DOHH2 (cell line): ENCODE measurements at regions not wholly inside any gene's neighbourhood (a gene's known extent, or its start where the extent isn't known, plus 50 kb on each side); places are given as distances from the start of the nearest gene placed in this dataset.
A peak's percentile ranks its signal among the peaks of the same experiment; 100 is the strongest.

Source experiments
- H3F3A ChIP-seq: fragments of 200-600 bp; sonication (generic), shearing (Covaris generic); 2 replicates; pipeline ENCODE4 v1.6.0; 2016; ENCODE audit warnings: antibody characterized with exemption, mild to moderate bottlenecking; ENCODE audit not compliant: control insufficient read depth, insufficient read depth
- H3K27ac ChIP-seq: fragments of 200-600 bp; sonication (generic); 2 replicates; pipeline ENCODE4 v1.5.1; 2014; ENCODE audit warnings: low read depth, mild to moderate bottlenecking, low read length, moderate library complexity
- H3K27me3 ChIP-seq: fragments of 200-600 bp; sonication (generic); 2 replicates; pipeline ENCODE4 v1.6.1; 2014; ENCODE audit warnings: mild to moderate bottlenecking, low read length, mixed read lengths; ENCODE audit not compliant: control insufficient read depth
- H3K36me3 ChIP-seq: fragments of 200-600 bp; sonication (generic); 2 replicates; pipeline ENCODE4 v1.6.1; 2014; ENCODE audit warnings: mild to moderate bottlenecking, low read length, moderate library complexity, mixed read lengths; ENCODE audit not compliant: control insufficient read depth
- H3K4me1 ChIP-seq: fragments of 200-600 bp; sonication (generic); 2 replicates; pipeline ENCODE4 v1.6.1; 2014; ENCODE audit warnings: mild to moderate bottlenecking, low read length, mixed read lengths; ENCODE audit not compliant: control insufficient read depth
- H3K4me2 ChIP-seq: fragments of 200-600 bp; sonication (generic); 2 replicates; pipeline ENCODE4 v1.6.0; 2014; ENCODE audit warnings: mild to moderate bottlenecking, low read length, moderate library complexity
- H3K4me3 ChIP-seq: fragments of 200-600 bp; sonication (generic); 2 replicates; pipeline ENCODE4 v1.5.1; 2014; ENCODE audit warnings: mild to moderate bottlenecking, low read length, mixed read lengths
- H3K79me2 ChIP-seq: fragments of 200-600 bp; sonication (generic); 2 replicates; pipeline ENCODE4 v1.6.1; 2014; ENCODE audit warnings: mild to moderate bottlenecking, low read length, mixed read lengths; ENCODE audit not compliant: control insufficient read depth
- H3K9me2 ChIP-seq: fragments of 200-600 bp; sonication (generic); replicated peaks from 2 replicates; pipeline ENCODE4 v1.6.1; 2014; ENCODE audit warnings: mild to moderate bottlenecking, low read length, mixed read lengths; ENCODE audit not compliant: control insufficient read depth
- H3K9me3 ChIP-seq: fragments of 200-600 bp; sonication (generic); 2 replicates; pipeline ENCODE4 v1.6.1; 2014; ENCODE audit warnings: antibody characterized with exemption, low read length, mixed read lengths; ENCODE audit not compliant: control insufficient read depth, insufficient read depth
- H4K20me1 ChIP-seq: fragments of 200-600 bp; sonication (generic); 2 replicates; pipeline ENCODE4 v1.6.0; 2014; ENCODE audit warnings: low read depth, mild to moderate bottlenecking, antibody characterized with exemption, low read length, moderate library complexity; ENCODE audit not compliant: control insufficient read depth, insufficient read depth
- CTCF ChIP-seq: fragments of 200-600 bp; sonication (generic); IDR thresholded peaks from one replicate; pipeline ENCODE4 v1.5.1; 2014; ENCODE audit warnings: antibody characterized with exemption, mild to moderate bottlenecking, low read depth, low read length; ENCODE audit not compliant: poor library complexity, severe bottlenecking
- EZH2phosphoT487 ChIP-seq: fragments of 200-600 bp; sonication (generic); IDR thresholded peaks from 2 replicates; pipeline ENCODE4 v1.6.1; 2017; ENCODE audit warnings: borderline replicate concordance, mild to moderate bottlenecking, antibody characterized with exemption, low read length, moderate library complexity, mixed read lengths

- H3K4me3 ChIP-seq: no peak overlapping the region
- H3K4me2 ChIP-seq: no peak overlapping the region
- H3K79me2 ChIP-seq: no peaks in the 10 kb centered on the region
- no peaks in the 10 kb centered on the region for H3K4me1 ChIP-seq
- no peaks in the 10 kb centered on the region for H3K9me3 ChIP-seq
- H3K36me3 ChIP-seq: no peaks in the 10 kb centered on the region
- H4K20me1 ChIP-seq: no peaks in the 10 kb centered on the region
- no peaks in the 10 kb centered on the region for H3K9me2 ChIP-seq
- H3K27ac ChIP-seq: no peak overlapping the region
- H3F3A ChIP-seq: no peaks in the 10 kb centered on the region
- TF ChIP-seq EZH2phosphoT487: no peak
- TF ChIP-seq CTCF: no peak
- no peaks in the 10 kb centered on the region for H3K27me3 ChIP-seq
These were observed 211.1 kb upstream of the ZNF804B start for GRCh38 chr7:88548399-88548798.

GRCh38 chr7:88546808-88547207 lies 212.7 kb upstream of the ZNF804B start:
- Histone ChIP-seq H3K36me3 (no peaks in the 10 kb centered on the region), H3K27ac (no peak overlapping the region), H3K9me2 (no peaks in the 10 kb centered on the region), H3K27me3 (no peaks in the 10 kb centered on the region), H4K20me1 (no peaks in the 10 kb centered on the region), H3K4me3 (no peak overlapping the region), H3K79me2 (no peaks in the 10 kb centered on the region), H3K4me2 (no peak overlapping the region), H3K9me3 (no peaks in the 10 kb centered on the region), H3F3A (no peaks in the 10 kb centered on the region), H3K4me1 (no peaks in the 10 kb centered on the region)
- TF ChIP-seq EZH2phosphoT487 (no peak), CTCF (peak; percentile 83)

- no peaks in the 10 kb centered on the region for H3F3A ChIP-seq
- H3K36me3 ChIP-seq: no peaks in the 10 kb centered on the region
- H4K20me1 ChIP-seq: no peaks in the 10 kb centered on the region
- no peak overlapping the region for H3K27ac ChIP-seq
- H3K79me2 ChIP-seq: no peaks in the 10 kb centered on the region
- no peaks in the 10 kb centered on the region for H3K9me2 ChIP-seq
- H3K27me3 ChIP-seq: no peaks in the 10 kb centered on the region
- H3K4me2 ChIP-seq: no peak overlapping the region
- H3K9me3 ChIP-seq: no peaks in the 10 kb centered on the region
- TF ChIP-seq CTCF: no peak
- no peak for TF ChIP-seq EZH2phosphoT487
- H3K4me1 ChIP-seq: no peaks in the 10 kb centered on the region
- H3K4me3 ChIP-seq: no peak overlapping the region
These were observed 213.8 kb upstream of the ZNF804B start for GRCh38 chr7:88545663-88546062.

- Histone ChIP-seq H3K27ac (no peak overlapping the region), H3K36me3 (no peaks in the 10 kb centered on the region), H3K4me1 (no peaks in the 10 kb centered on the region), H3K4me2 (no peak overlapping the region), H4K20me1 (no peaks in the 10 kb centered on the region), H3K4me3 (no peak overlapping the region), H3K79me2 (no peaks in the 10 kb centered on the region), H3K9me3 (no peaks in the 10 kb centered on the region), H3K9me2 (no peaks in the 10 kb centered on the region), H3K27me3 (no peaks in the 10 kb centered on the region), H3F3A (no peaks in the 10 kb centered on the region)
- TF ChIP-seq CTCF (no peak), EZH2phosphoT487 (no peak)
These were observed 219.5 kb upstream of the ZNF804B start for GRCh38 chr7:88540012-88540411.
